ENCODE measurements at regions not wholly inside any gene's neighbourhood (a gene's known extent, or its start where the extent isn't known, plus 50 kb on each side); places are given as distances from the start of the nearest gene placed in this dataset.

DNA sequence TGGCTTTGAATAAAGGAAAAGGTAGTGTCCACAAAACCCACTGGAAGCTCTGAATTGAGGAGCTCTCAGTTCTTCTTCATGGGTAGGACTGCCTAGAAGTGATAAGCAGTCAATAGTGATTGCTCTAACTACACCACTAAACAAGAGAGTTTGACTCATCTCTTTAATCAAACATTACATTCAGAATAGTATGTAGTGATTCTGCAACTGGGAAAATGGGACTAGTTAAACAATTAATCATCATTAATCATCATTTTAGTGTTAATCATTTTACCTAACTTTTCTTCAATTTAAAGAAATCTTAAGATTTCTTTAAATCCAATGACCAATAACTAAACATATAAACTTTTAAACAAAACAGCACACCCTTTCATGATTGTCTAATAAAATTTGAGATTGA is 484.0 kb upstream of the FZD8 start:
- Histone ChIP-seq H3K56ac (replicated peaks; ENCODE audit: insufficient read length, low read depth, low read length) (no peak overlapping the region), H3K4me1 (replicated peaks in 1 of 4; ENCODE audit: control insufficient read depth in 3 of 4, insufficient read depth in 4 of 4, low read length in 3 of 4) (no peaks in the 10 kb centered on the region), H4K20me1 (replicated peaks in 1 of 2; ENCODE audit: control insufficient read depth in 1 of 2, insufficient read depth in 2 of 2, low read length in 2 of 2) (no peaks in the 10 kb centered on the region), H3K4me3 (ENCODE audit: extremely low read depth in 1 of 4, insufficient read depth in 2 of 4, low read depth in 3 of 4, low read length in 4 of 4) (no peak overlapping the region), H2BK12ac (ENCODE audit: low read depth, low read length) (no peak overlapping the region), H3K79me2 (ENCODE audit: control insufficient read depth in 1 of 2, insufficient read depth in 2 of 2, low read length in 2 of 2) (no peaks in the 10 kb centered on the region), H3K23ac (ENCODE audit: insufficient read length) (no peak overlapping the region), H4K8ac (ENCODE audit: extremely low read depth, insufficient read depth, low read length) (no peak overlapping the region), H3K9ac (replicated peaks in 1 of 4; ENCODE audit: extremely low read depth in 1 of 4, low read depth in 3 of 4, low read length in 3 of 4) (no peak overlapping the region), H3K36me3 (ENCODE audit: control insufficient read depth in 2 of 4, insufficient read depth in 4 of 4, low read length in 3 of 4) (no peaks in the 10 kb centered on the region), H2BK15ac (ENCODE audit: low read length) (no peak overlapping the region), H4K5ac (ENCODE audit: insufficient read length, low read depth, low read length) (no peak overlapping the region), H3K23me2 (ENCODE audit: low read depth, low read length) (no peaks in the 10 kb centered on the region), H3K9me3 (ENCODE audit: insufficient read depth in 2 of 2, low read depth in 1 of 2, low read length in 1 of 2) (no peaks in the 10 kb centered on the region), H2BK5ac (ENCODE audit: low read depth, low read length) (no peak overlapping the region), H2AK5ac (ENCODE audit: low read depth, low read length) (no peak overlapping the region), H3K14ac (ENCODE audit: insufficient read length) (no peak overlapping the region), H3K4ac (replicated peaks; ENCODE audit: insufficient read length, low read depth, low read length) (no peak overlapping the region), H3K27ac (ENCODE audit: low read depth, low read length) (no peak overlapping the region), H3K27me3 (replicated peaks in 1 of 4; ENCODE audit: control insufficient read depth in 3 of 4, extremely low read depth in 1 of 4, insufficient read depth in 3 of 4, low read length in 3 of 4) (no peaks in the 10 kb centered on the region), H3K79me1 (ENCODE audit: low read depth, low read length) (no peaks in the 10 kb centered on the region), H2BK20ac (ENCODE audit: low read length) (no peak overlapping the region), H2BK120ac (replicated peaks; ENCODE audit: low read depth, low read length) (no peak overlapping the region), H3K18ac (ENCODE audit: extremely low read depth, low read length) (no peak overlapping the region), H3K4me2 (ENCODE audit: insufficient read depth in 1 of 2, low read depth in 2 of 2, low read length in 2 of 2) (no peak overlapping the region), H4K91ac (replicated peaks; ENCODE audit: insufficient read length, low read length) (no peak overlapping the region), H2AFZ (ENCODE audit: low read length) (no peak overlapping the region)
- DNase-seq (ENCODE audit: low read depth in 1 of 2, low spot score in 2 of 2) (no peak), FAIRE-seq (no peak)
- CTCF ChIA-PET (ENCODE audit: partially characterized antibody): no interaction called here
- POLR2A ChIA-PET (ENCODE audit: partially characterized antibody): no interaction called here
- no peak for TF ChIP-seq YY1 (IDR thresholded peaks at IDR 0.05; ENCODE audit: low read depth, low read length)
- no peak for TF ChIP-seq GABPA (IDR thresholded peaks at IDR 0.05; ENCODE audit: borderline replicate concordance, insufficient read depth, low read length)
